Peyer's patch (tissue), 4 donors: ENCODE measurements at regions not wholly inside any gene's neighbourhood (a gene's known extent, or its start where the extent isn't known, plus 50 kb on each side); places are given as distances from the start of the nearest gene placed in this dataset.

Experiments used
- POLR2A ChIP-seq, 2 donors: fragments of 450-650 bp; IDR thresholded peaks; one replicate each; pipeline ENCODE4 v1.5.1; 2017; ENCODE audit warnings: antibody characterized with exemption in 2 of 2, mild to moderate bottlenecking in 2 of 2, moderate library complexity in 2 of 2
- TF ChIP-seq, protein P1 (sequence below), 6 experiments: fragments of 450-650 bp in 4 of 6; fragments of 200-600 bp in 2 of 6; sonication (generic) in 1 of 6; IDR thresholded peaks; one replicate each; pipeline ENCODE4 v1.5.1; 2017 to 2019; ENCODE audit warnings: antibody characterized with exemption in 6 of 6, mild to moderate bottlenecking in 3 of 6, moderate library complexity in 1 of 6

DNA sequence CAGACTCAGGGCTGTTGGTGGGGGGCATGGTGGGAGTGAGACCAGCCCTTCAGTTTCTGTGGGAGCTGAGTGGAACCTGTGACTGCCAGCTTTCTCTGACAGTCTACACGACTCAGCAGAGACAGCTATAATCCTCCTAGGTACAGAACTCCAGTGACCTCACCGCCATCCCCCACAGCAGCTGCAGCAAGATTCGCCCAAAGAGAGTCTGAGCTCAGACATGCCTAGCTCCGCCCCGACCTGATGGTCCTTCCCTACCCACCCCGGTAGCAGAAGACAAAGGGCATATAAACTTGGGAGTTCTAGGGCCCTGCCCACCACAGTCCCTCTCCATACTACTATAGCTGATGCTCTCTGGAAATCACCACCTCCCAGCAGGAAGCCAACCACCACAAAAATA lies 500.1 kb downstream of the ETV1 start:
- TF ChIP-seq, protein P1, sequence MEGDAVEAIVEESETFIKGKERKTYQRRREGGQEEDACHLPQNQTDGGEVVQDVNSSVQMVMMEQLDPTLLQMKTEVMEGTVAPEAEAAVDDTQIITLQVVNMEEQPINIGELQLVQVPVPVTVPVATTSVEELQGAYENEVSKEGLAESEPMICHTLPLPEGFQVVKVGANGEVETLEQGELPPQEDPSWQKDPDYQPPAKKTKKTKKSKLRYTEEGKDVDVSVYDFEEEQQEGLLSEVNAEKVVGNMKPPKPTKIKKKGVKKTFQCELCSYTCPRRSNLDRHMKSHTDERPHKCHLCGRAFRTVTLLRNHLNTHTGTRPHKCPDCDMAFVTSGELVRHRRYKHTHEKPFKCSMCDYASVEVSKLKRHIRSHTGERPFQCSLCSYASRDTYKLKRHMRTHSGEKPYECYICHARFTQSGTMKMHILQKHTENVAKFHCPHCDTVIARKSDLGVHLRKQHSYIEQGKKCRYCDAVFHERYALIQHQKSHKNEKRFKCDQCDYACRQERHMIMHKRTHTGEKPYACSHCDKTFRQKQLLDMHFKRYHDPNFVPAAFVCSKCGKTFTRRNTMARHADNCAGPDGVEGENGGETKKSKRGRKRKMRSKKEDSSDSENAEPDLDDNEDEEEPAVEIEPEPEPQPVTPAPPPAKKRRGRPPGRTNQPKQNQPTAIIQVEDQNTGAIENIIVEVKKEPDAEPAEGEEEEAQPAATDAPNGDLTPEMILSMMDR (IDR thresholded peaks at IDR 0.05): no peak
- no peak for TF ChIP-seq POLR2A (IDR thresholded peaks at IDR 0.05)
